GM12878 (cell line): ENCODE measurements at regions not wholly inside any gene's neighbourhood (a gene's known extent, or its start where the extent isn't known, plus 50 kb on each side); places are given as distances from the start of the nearest gene placed in this dataset.

Source experiments
- ATAC-seq: fragments of 200-7000 bp; cut with Tn5 transposase; 3 replicates; pipeline ENCODE4 v1.9.1; 2020; ENCODE audit warnings: mild to moderate bottlenecking, moderate library complexity
- BruUV-seq: library from RNA; stranded (reverse); fragments of 400-500 nt; replicated peaks from 2 replicates; lab custom pipeline; 2021; lab: Mats Ljungman, UMichigan
- CTCF ChIA-PET: fragments of 300-600 bp; sonication (Branson Sonifier 250); formaldehyde crosslinking; extraction: SDS; loops from one replicate; lab custom pipeline; 2021; ENCODE audit warnings: inconsistent platforms; lab: Yijun Ruan, JAX
- POLR2A ChIA-PET: fragments of 350-600 bp; formaldehyde crosslinking; extraction: SDS; loops from one replicate; lab custom pipeline; 2021; ENCODE audit warnings: inconsistent platforms; lab: Charles Lee
- RAD21 ChIA-PET: fragments of 300-600 bp; sonication (Branson Sonifier 250); formaldehyde crosslinking; loops from one replicate; lab custom pipeline; 2023; ENCODE audit warnings: antibody characterized with exemption; ENCODE audit not compliant: unreplicated experiment; lab: Charles Lee
- SMC1A ChIA-PET: fragments of 300-600 bp; sonication (Branson Sonifier 250); formaldehyde crosslinking; loops from one replicate; lab custom pipeline; 2023; ENCODE audit not compliant: unreplicated experiment, uncharacterized antibody; lab: Charles Lee
- DNase-seq: peaks from one replicate; pipeline ENCODE4 v3.0.0-alpha.2; 2011; ENCODE audit warnings: low read depth, low spot score
- FAIRE-seq: peaks from 3 replicates; lab custom pipeline; 2011; peaks lifted over from hg19 to GRCh38; lab: Jason Lieb, UNC
- H2AFZ ChIP-seq: 2 replicates; pipeline ENCODE4 v1.6.0; 2011; ENCODE audit warnings: low read depth, low read length, control low read depth; ENCODE audit not compliant: control insufficient read depth
- H3K27ac ChIP-seq: 2 replicates; pipeline ENCODE4 v1.5.1; 2011; ENCODE audit warnings: control low read depth; ENCODE audit not compliant: control insufficient read depth, insufficient read depth
- H3K27me3 ChIP-seq, 2 experiments: replicated peaks in 1 of 2; 2 replicates each; pipeline versions ENCODE4 v1.6.0 to v1.6.1; 2011; ENCODE audit warnings: low read length in 1 of 2; ENCODE audit not compliant: control insufficient read depth in 2 of 2, insufficient read depth in 2 of 2
- H3K36me3 ChIP-seq, 2 experiments: 2 replicates each; pipeline ENCODE4 v1.5.1; 2011; ENCODE audit warnings: low read length in 1 of 2; ENCODE audit not compliant: control insufficient read depth in 2 of 2, insufficient read depth in 2 of 2
- H3K4me1 ChIP-seq: 2 replicates; pipeline ENCODE4 v1.6.1; 2011; ENCODE audit warnings: mild to moderate bottlenecking, low read length, moderate library complexity, mixed read lengths; ENCODE audit not compliant: control insufficient read depth, insufficient read depth
- H3K4me2 ChIP-seq: 2 replicates; pipeline ENCODE4 v1.6.0; 2011; ENCODE audit warnings: control low read depth; ENCODE audit not compliant: control insufficient read depth, insufficient read depth
- H3K4me3 ChIP-seq: fragments of 200-600 bp; sonication (generic); 2 replicates; pipeline ENCODE4 v1.5.1; 2016
- H3K79me2 ChIP-seq: 2 replicates; pipeline ENCODE4 v1.6.0; 2011; ENCODE audit warnings: low read length; ENCODE audit not compliant: control insufficient read depth, insufficient read depth
- H3K9ac ChIP-seq: 2 replicates; pipeline ENCODE4 v1.8.0; 2011; ENCODE audit warnings: low read length, control low read depth, mixed read lengths; ENCODE audit not compliant: control insufficient read depth, insufficient read depth
- H3K9me3 ChIP-seq: replicated peaks from 3 replicates; pipeline ENCODE4 v1.5.1; 2011; ENCODE audit warnings: mild to moderate bottlenecking, low read length; ENCODE audit not compliant: control insufficient read depth, insufficient read depth
- H4K20me1 ChIP-seq: 2 replicates; pipeline ENCODE4 v1.6.0; 2011; ENCODE audit not compliant: control insufficient read depth, insufficient read depth
- ASH2L ChIP-seq: fragments of 300-600, 200-600 bp; sonication (generic); IDR thresholded peaks from 2 replicates; pipeline ENCODE4 v1.6.1; 2017; ENCODE audit warnings: low read depth, mild to moderate bottlenecking, borderline replicate concordance
- BCL11A ChIP-seq: IDR thresholded peaks from 2 replicates; pipeline ENCODE4 v1.6.1; 2011; ENCODE audit warnings: low read depth, low read length
- CHD1 ChIP-seq: IDR thresholded peaks from 2 replicates; pipeline ENCODE4 v1.6.1; 2012; ENCODE audit warnings: low read depth, low read length, improper control_type of control experiment
- CREB1 ChIP-seq: IDR thresholded peaks from 2 replicates; pipeline ENCODE4 v1.6.1; 2012; ENCODE audit warnings: low read depth, mild to moderate bottlenecking, inconsistent platforms
- HCFC1 ChIP-seq: fragments of 150-350 bp; IDR thresholded peaks from 2 replicates; pipeline ENCODE4 v1.6.1; 2014; ENCODE audit warnings: low read length
- HSF1 ChIP-seq: fragments of 150-350 bp; IDR thresholded peaks from 2 replicates; pipeline ENCODE4 v1.6.1; 2014; ENCODE audit warnings: mild to moderate bottlenecking, low read depth, low read length
- MEF2A ChIP-seq: IDR thresholded peaks from 2 replicates; pipeline ENCODE4 v1.6.1; 2011; ENCODE audit warnings: low read depth, mild to moderate bottlenecking, low read length, moderate library complexity; ENCODE audit not compliant: insufficient read depth
- NFYA ChIP-seq: IDR thresholded peaks from 2 replicates; pipeline ENCODE4 v1.6.1; 2011; ENCODE audit warnings: low read depth, mild to moderate bottlenecking, low read length, improper control_type of control experiment, borderline replicate concordance
- RUNX3 ChIP-seq: IDR thresholded peaks from 2 replicates; pipeline ENCODE4 v1.6.1; 2012; ENCODE audit warnings: low read length, inconsistent platforms
- SPI1 ChIP-seq: IDR thresholded peaks from 2 replicates; pipeline ENCODE4 v1.6.1; 2011; ENCODE audit warnings: low read depth, mild to moderate bottlenecking, low read length, moderate library complexity, borderline replicate concordance; ENCODE audit not compliant: insufficient read depth
- TAF1 ChIP-seq: IDR thresholded peaks from 2 replicates; pipeline ENCODE4 v1.6.1; 2011; ENCODE audit warnings: mild to moderate bottlenecking, low read depth, low read length, borderline replicate concordance
- WRNIP1 ChIP-seq: IDR thresholded peaks from 2 replicates; pipeline ENCODE4 v1.6.1; 2011; ENCODE audit warnings: low read depth, low read length, improper control_type of control experiment, borderline replicate concordance
- ZBTB4 ChIP-seq: fragments of 450-650 bp; formaldehyde crosslinking; IDR thresholded peaks from 2 replicates; pipeline ENCODE4 v1.4.0; 2022; ENCODE audit warnings: mild to moderate bottlenecking, moderate library complexity
- WGBS: methylation state at CpG from one replicate; pipeline ENCODE4 v1.1.6; 2016; ENCODE audit warnings: low lambda C conversion rate; ENCODE audit not compliant: insufficient replicate concordance, insufficient coverage; ENCODE audit errors: missing lambda C conversion rate; 5-methylcytosine and 5-hydroxymethylcytosine counted together
- in situ Hi-C: fragments of 300-500 bp; cut with MboI; formaldehyde crosslinking; loops from 9 replicates; pipeline ENCODE4 v1.14.3; 2018; ENCODE audit warnings: mixed read lengths
- intact Hi-C: fragments of 100-400 bp; cut with micrococcal nuclease; formaldehyde crosslinking; loops from one replicate; pipeline ENCODE4 v1.14.2; 2022; ENCODE audit not compliant: unreplicated experiment

GRCh38 chr3:181431748-181432147 lies 280.0 kb upstream of the SOX2 start:
- POLR2A ChIA-PET = no interaction called here
- in situ Hi-C loops = no loop called here
- TF ChIP-seq SPI1 = no peak
- TF ChIP-seq BCL11A = no peak
- no peak for TF ChIP-seq ASH2L
- no peak for TF ChIP-seq ZBTB4 (CRISPR knock-in tag)
- TF ChIP-seq MEF2A = no peak
- SMC1A ChIA-PET = no interaction called here
- Histone ChIP-seq H2AFZ (no peak overlapping the region), H3K9me3 (no peaks in the 10 kb centered on the region), H3K4me3 (no peak overlapping the region), H3K27me3 (no peaks in the 10 kb centered on the region), H3K4me1 (no peaks in the 10 kb centered on the region), H3K79me2 (no peaks in the 10 kb centered on the region), H3K36me3 (no peaks in the 10 kb centered on the region), H3K9ac (no peak overlapping the region), H3K4me2 (no peak overlapping the region), H3K27ac (no peak overlapping the region), H4K20me1 (no peaks in the 10 kb centered on the region)
- RAD21 ChIA-PET = no interaction called here
- no peak for FAIRE-seq
- 22% methylated on average over 4 of the region's 4 CpGs for WGBS
- no peak for DNase-seq
- CTCF ChIA-PET = no interaction called here
- BruUV-seq = no TSS peak
- ATAC-seq = no peak
- intact Hi-C loops = no loop called here

DNA sequence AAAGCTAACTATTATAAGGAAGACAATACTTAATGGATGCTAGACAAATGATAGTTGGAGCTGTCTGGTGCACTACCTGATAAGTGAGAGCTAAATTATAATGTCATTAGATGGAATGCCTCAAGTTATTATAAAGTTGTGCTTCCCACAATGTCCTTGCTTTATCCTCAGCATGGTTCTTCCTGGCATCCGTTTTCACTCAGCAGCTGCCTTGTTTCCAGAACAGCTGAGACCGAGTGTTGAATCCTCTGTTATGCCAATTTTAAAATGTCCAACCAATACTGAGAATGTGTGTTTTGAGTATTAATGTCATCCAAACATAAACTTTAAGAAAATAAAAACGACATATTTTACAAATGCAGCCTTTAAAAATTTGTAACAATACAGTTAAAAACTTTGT lies 286.7 kb upstream of the SOX2 start:
- H3K4me3 ChIP-seq = no peak overlapping the region
- intact Hi-C loops (no loop called here), in situ Hi-C loops (no loop called here)
- H3K4me1 ChIP-seq = no peaks in the 10 kb centered on the region
- CTCF ChIA-PET = no interaction called here
- RAD21 ChIA-PET = no interaction called here
- no peak overlapping the region for H3K27ac ChIP-seq
- DNase-seq = no peak
- 2% methylated on average over 3 of the region's 3 CpGs for WGBS
- no peaks in the 10 kb centered on the region for H4K20me1 ChIP-seq
- no peak overlapping the region for H3K4me2 ChIP-seq
- BruUV-seq = no TSS peak
- SMC1A ChIA-PET = interaction anchor here (0.7 to 1.9 kb wide), 2 partner anchors 38 to 1000 kb away, joined by 4 to 6 read pairs; no protein-coding TSS in a partner anchor
- no peak for FAIRE-seq
- no peaks in the 10 kb centered on the region for H3K79me2 ChIP-seq
- H3K9me3 ChIP-seq = no peaks in the 10 kb centered on the region
- no peak overlapping the region for H3K9ac ChIP-seq
- no peak overlapping the region for H2AFZ ChIP-seq
- no peak for ATAC-seq
- no peaks in the 10 kb centered on the region for H3K36me3 ChIP-seq
- POLR2A ChIA-PET = no interaction called here
- no peaks in the 10 kb centered on the region for H3K27me3 ChIP-seq
- TF ChIP-seq CREB1 (no peak), RUNX3 (no peak), CHD1 (no peak), HSF1 (no peak), WRNIP1 (no peak), HCFC1 (no peak), NFYA (no peak), TAF1 (no peak)
